HG02571 (cell line): ENCODE measurements at regions not wholly inside any gene's neighbourhood (a gene's known extent, or its start where the extent isn't known, plus 50 kb on each side); places are given as distances from the start of the nearest gene placed in this dataset.

ENCODE experiments used
- ATAC-seq: cut with Tn5 transposase; IDR thresholded peaks from one replicate; pipeline ENCODE4 v1.9.1; 2021; ENCODE audit warnings: mild to moderate bottlenecking, moderate library complexity; ENCODE audit not compliant: unreplicated experiment

GRCh38 chr5:61683148-61683547, 351.1 kb downstream of the ZSWIM6 start:
- ATAC-seq, result no peak

- ATAC-seq, result no peak
These were observed 351.9 kb downstream of the ZSWIM6 start for GRCh38 chr5:61683926-61684325.

- ATAC-seq, result no peak
These were observed 354.6 kb downstream of the ZSWIM6 start for GRCh38 chr5:61686491-61687257.

- ATAC-seq, result no peak
These were observed 355.3 kb downstream of the ZSWIM6 start for GRCh38 chr5:61687371-61687770.

- no peak for ATAC-seq
These were observed 357.2 kb downstream of the ZSWIM6 start for GRCh38 chr5:61689153-61689846.

GRCh38 chr5:61697809-61698558, 365.9 kb downstream of the ZSWIM6 start:
- no peak for ATAC-seq

- peak; percentile 83 for ATAC-seq
These were observed 370.0 kb downstream of the ZSWIM6 start for GRCh38 chr5:61701877-61702602.

GRCh38 chr5:61702784-61703183, 370.7 kb downstream of the ZSWIM6 start:
- peak; percentile 6 for ATAC-seq

- no peak for ATAC-seq
These were observed 372.2 kb downstream of the ZSWIM6 start for GRCh38 chr5:61704289-61704688.

GRCh38 chr5:61706751-61707150, 374.7 kb downstream of the ZSWIM6 start:
- ATAC-seq, result no peak

GRCh38 chr5:61719124-61719523, 387.1 kb downstream of the ZSWIM6 start:
- no peak for ATAC-seq

GRCh38 chr5:61720829-61721228, 388.8 kb downstream of the ZSWIM6 start:
- ATAC-seq, result no peak

- ATAC-seq, result no peak
These were observed 392.0 kb downstream of the ZSWIM6 start for GRCh38 chr5:61724102-61724501.

GRCh38 chr5:61728287-61728686, 396.2 kb downstream of the ZSWIM6 start:
- ATAC-seq, result no peak

- ATAC-seq, result no peak
These were observed 398.8 kb downstream of the ZSWIM6 start for GRCh38 chr5:61730866-61731265.

GRCh38 chr5:61731267-61731945, 399.3 kb downstream of the ZSWIM6 start:
- no peak for ATAC-seq

GRCh38 chr5:61731946-61732314, 399.9 kb downstream of the ZSWIM6 start:
- no peak for ATAC-seq

GRCh38 chr5:61732369-61732768, 400.3 kb downstream of the ZSWIM6 start:
- no peak for ATAC-seq

- ATAC-seq, result no peak
These were observed 400.7 kb downstream of the ZSWIM6 start for GRCh38 chr5:61732796-61733195.

- ATAC-seq, result no peak
These were observed 401.9 kb downstream of the ZSWIM6 start for GRCh38 chr5:61734001-61734400.

- no peak for ATAC-seq
These were observed 402.9 kb downstream of the ZSWIM6 start for GRCh38 chr5:61734966-61735365.
